ENCODE measurements at regions not wholly inside any gene's neighbourhood (a gene's known extent, or its start where the extent isn't known, plus 50 kb on each side); places are given as distances from the start of the nearest gene placed in this dataset.

DNA sequence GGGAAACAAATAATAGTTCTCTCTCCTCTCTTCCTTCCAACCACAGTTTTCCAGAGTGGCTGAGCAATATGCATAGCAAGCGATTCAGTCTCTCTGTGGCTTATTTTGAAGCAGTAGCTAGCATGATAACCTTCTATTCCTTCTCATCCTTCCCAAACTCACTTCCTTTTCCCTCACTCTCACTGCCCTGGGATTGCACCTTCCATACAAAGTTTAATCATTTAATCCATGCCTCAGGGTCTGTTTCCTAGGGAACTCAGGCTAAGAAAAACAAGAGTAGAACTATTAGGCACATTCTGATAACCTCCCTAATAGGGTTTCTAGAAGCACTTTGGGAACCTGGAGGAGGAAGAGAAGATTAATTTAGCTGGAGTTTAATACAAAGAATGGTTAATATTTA, 97.7 kb upstream of the S1PR1 start:
- H3K27ac Mint-ChIP-seq: no peak overlapping the region
- H3K4me1 Mint-ChIP-seq: peaks cover 18% of the 10 kb centered on the region
- H3K36me3 Mint-ChIP-seq (ENCODE audit: low read depth): no peaks in the 10 kb centered on the region
- no peak for DNase-seq
- no peak overlapping the region for H3K4me3 Mint-ChIP-seq
- H3K9me3 Mint-ChIP-seq: no peaks in the 10 kb centered on the region
- TF ChIP-seq, protein P1, sequence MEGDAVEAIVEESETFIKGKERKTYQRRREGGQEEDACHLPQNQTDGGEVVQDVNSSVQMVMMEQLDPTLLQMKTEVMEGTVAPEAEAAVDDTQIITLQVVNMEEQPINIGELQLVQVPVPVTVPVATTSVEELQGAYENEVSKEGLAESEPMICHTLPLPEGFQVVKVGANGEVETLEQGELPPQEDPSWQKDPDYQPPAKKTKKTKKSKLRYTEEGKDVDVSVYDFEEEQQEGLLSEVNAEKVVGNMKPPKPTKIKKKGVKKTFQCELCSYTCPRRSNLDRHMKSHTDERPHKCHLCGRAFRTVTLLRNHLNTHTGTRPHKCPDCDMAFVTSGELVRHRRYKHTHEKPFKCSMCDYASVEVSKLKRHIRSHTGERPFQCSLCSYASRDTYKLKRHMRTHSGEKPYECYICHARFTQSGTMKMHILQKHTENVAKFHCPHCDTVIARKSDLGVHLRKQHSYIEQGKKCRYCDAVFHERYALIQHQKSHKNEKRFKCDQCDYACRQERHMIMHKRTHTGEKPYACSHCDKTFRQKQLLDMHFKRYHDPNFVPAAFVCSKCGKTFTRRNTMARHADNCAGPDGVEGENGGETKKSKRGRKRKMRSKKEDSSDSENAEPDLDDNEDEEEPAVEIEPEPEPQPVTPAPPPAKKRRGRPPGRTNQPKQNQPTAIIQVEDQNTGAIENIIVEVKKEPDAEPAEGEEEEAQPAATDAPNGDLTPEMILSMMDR (IDR thresholded peaks at IDR 0.05): no peak
- H3K27me3 Mint-ChIP-seq (ENCODE audit: low read depth, poor library complexity): no peaks in the 10 kb centered on the region

- H3K9me3 Mint-ChIP-seq: no peaks in the 10 kb centered on the region
- H3K27me3 Mint-ChIP-seq (ENCODE audit: low read depth, poor library complexity): no peaks in the 10 kb centered on the region
- H3K27ac Mint-ChIP-seq: no peak overlapping the region
- no peak for DNase-seq
- TF ChIP-seq, protein P1 (IDR thresholded peaks at IDR 0.05): no peak
- H3K4me3 Mint-ChIP-seq: no peak overlapping the region
- peaks cover 18% of the 10 kb centered on the region for H3K4me1 Mint-ChIP-seq
- no peaks in the 10 kb centered on the region for H3K36me3 Mint-ChIP-seq (ENCODE audit: low read depth)
These were observed 99.4 kb upstream of the S1PR1 start for GRCh38 chr1:101137144-101138126.

DNA sequence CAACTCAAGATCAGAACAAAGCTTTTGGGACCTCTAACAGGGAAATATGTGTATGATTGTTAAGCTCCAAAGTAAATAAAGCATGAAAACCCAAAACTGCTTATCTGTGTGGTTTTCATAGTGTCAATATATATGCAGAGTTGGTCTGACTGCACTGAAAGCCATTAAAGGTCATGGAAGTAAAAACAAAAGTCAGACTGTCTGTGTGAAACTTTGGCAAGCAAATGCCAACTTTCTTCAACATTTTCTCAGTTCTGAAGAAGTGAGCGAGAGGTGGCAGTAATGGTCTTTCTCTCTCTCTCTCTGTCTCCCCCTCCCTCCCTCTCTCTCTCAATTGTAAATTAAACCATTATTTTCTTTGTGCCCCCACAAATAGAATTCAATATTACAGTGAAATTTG, 100.1 kb upstream of the S1PR1 start:
- Mint-ChIP-seq H3K4me3 (no peak overlapping the region), H3K36me3 (ENCODE audit: low read depth) (no peaks in the 10 kb centered on the region), H3K9me3 (no peaks in the 10 kb centered on the region), H3K27ac (no peak overlapping the region), H3K27me3 (ENCODE audit: low read depth, poor library complexity) (no peaks in the 10 kb centered on the region), H3K4me1 (peaks cover 18% of the 10 kb centered on the region)
- TF ChIP-seq, protein P1 (IDR thresholded peaks at IDR 0.05): no peak
- no peak for DNase-seq

GRCh38 chr1:101136271-101136670, 100.5 kb upstream of the S1PR1 start:
- Mint-ChIP-seq H3K9me3 (no peaks in the 10 kb centered on the region), H3K4me1 (peaks cover 18% of the 10 kb centered on the region), H3K36me3 (ENCODE audit: low read depth) (no peaks in the 10 kb centered on the region), H3K27me3 (ENCODE audit: low read depth, poor library complexity) (no peaks in the 10 kb centered on the region), H3K27ac (no peak overlapping the region), H3K4me3 (no peak overlapping the region)
- DNase-seq: no peak
- TF ChIP-seq, protein P1 (IDR thresholded peaks at IDR 0.05): no peak

DNA sequence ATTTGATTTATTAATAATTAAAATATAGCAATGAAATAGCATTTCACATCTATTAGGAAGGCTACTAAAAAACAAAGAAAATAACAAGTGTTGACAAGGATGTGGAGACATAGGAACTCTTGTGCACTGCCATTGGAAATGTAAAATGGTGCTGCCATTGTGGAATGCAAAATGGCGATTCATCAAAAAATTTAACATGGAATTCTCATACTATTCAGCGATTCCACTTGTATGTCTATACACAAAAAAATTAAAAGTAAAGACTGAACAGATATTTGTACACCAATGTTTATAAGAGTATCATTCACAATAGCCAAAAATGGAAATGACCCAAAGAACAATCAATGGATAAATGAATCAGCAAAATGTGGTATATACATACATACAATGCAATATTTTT, 101.3 kb upstream of the S1PR1 start:
- no peak overlapping the region for H3K27ac Mint-ChIP-seq
- no peak for DNase-seq
- H3K36me3 Mint-ChIP-seq (ENCODE audit: low read depth): no peaks in the 10 kb centered on the region
- H3K9me3 Mint-ChIP-seq: no peaks in the 10 kb centered on the region
- H3K4me1 Mint-ChIP-seq: peaks cover 25% of the 10 kb centered on the region
- H3K27me3 Mint-ChIP-seq (ENCODE audit: low read depth, poor library complexity): no peaks in the 10 kb centered on the region
- no peak overlapping the region for H3K4me3 Mint-ChIP-seq
- TF ChIP-seq, protein P1 (IDR thresholded peaks at IDR 0.05): no peak

Data from nephron progenitor cell (in vitro differentiated cells).